ENCODE measurements at regions not wholly inside any gene's neighbourhood (a gene's known extent, or its start where the extent isn't known, plus 50 kb on each side); places are given as distances from the start of the nearest gene placed in this dataset.

DNA sequence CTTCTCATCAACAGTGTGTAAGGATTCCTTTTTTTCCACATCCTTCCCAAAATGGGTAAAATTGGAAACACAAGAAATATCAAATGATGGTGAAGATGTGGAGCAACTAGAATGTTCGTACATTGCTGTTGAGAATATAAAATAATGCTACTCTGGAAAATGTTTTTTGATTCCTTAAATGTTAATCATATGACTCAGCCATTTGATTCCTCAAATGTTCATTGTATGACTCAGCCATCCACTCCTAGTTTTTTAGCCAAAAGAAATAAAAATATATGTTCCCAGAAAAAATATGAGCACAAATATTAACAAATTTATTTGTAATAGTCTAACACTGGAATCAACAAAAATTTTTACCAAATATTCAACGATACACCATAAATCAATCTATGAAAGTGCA lies 1108.6 kb downstream of the LRFN5 start:
- no peak overlapping the region for H2BK12ac ChIP-seq (ENCODE audit: low read length)
- H2BK120ac ChIP-seq (ENCODE audit: insufficient read depth, low read length, poor library complexity), result no peak overlapping the region
- no peak overlapping the region for H3K9ac ChIP-seq (ENCODE audit: low read length)
- H3K4me3 ChIP-seq (ENCODE audit: low read depth, low read length), result no peak overlapping the region
- H3K27ac ChIP-seq (ENCODE audit: low read depth, low read length), result no peak overlapping the region
- no peaks in the 10 kb centered on the region for H3K79me2 ChIP-seq (ENCODE audit: control insufficient read depth, insufficient read depth, low read length, poor library complexity)
- no peak overlapping the region for H2AK5ac ChIP-seq (ENCODE audit: low read length)
- H2BK5ac ChIP-seq (ENCODE audit: low read depth, low read length, poor library complexity), result no peak overlapping the region
- H3K27me3 ChIP-seq (ENCODE audit: insufficient read depth, low read length), result no peaks in the 10 kb centered on the region
- H4K12ac ChIP-seq (ENCODE audit: low read depth, low read length), result no peak overlapping the region
- no peak overlapping the region for H3K18ac ChIP-seq (ENCODE audit: low read length)
- no peak overlapping the region for H3K14ac ChIP-seq (ENCODE audit: low read length)
- H3K9me3 ChIP-seq (ENCODE audit: insufficient read depth, low read depth, low read length), result no peaks in the 10 kb centered on the region
- WGBS (ENCODE audit: extremely low coverage, insufficient coverage, insufficient read length), result no CpG with 5 or more reads among the region's 2 CpGs
- H4K91ac ChIP-seq (ENCODE audit: low read depth, low read length), result no peak overlapping the region
- no peaks in the 10 kb centered on the region for H3K36me3 ChIP-seq (ENCODE audit: control insufficient read depth in 1 of 2, insufficient read depth in 2 of 2, low read length in 2 of 2)
- H3K23ac ChIP-seq (ENCODE audit: low read length), result no peak overlapping the region
- no peak overlapping the region for H3K4me2 ChIP-seq (ENCODE audit: low read length)
- no peaks in the 10 kb centered on the region for H3K79me1 ChIP-seq (ENCODE audit: low read length)
- DNase-seq, result no peak
- no peak overlapping the region for H2AFZ ChIP-seq (ENCODE audit: insufficient read depth, low read length, poor library complexity)
- H4K8ac ChIP-seq (ENCODE audit: low read depth, low read length), result no peak overlapping the region
- no peaks in the 10 kb centered on the region for H3K4me1 ChIP-seq (ENCODE audit: control insufficient read depth in 1 of 2, insufficient read depth in 2 of 2, low read length in 2 of 2)
- H3K4ac ChIP-seq (ENCODE audit: low read depth, low read length), result no peak overlapping the region

DNA sequence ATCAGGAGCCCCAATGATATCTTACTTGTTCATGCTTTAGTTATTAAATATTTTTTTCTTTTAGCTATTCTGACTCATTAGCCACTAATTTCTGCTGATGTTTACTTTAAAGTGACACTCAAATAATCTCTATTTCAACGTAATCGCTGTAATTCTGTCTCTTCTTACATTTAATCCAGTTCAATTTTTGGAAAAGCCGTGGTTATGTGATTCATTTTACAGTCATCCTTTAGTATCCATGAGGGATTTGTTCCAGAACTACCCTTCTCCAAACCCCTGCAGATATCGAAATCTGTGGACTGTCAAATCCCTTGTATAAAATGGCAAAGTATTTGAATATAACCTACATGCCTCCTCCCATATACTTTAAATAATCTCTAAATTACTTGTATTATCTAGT lies 1103.4 kb downstream of the LRFN5 start:
- no peaks in the 10 kb centered on the region for H3K4me1 ChIP-seq (ENCODE audit: control insufficient read depth in 1 of 2, insufficient read depth in 2 of 2, low read length in 2 of 2)
- no peak overlapping the region for H3K27ac ChIP-seq (ENCODE audit: low read depth, low read length)
- H4K12ac ChIP-seq (ENCODE audit: low read depth, low read length), result no peak overlapping the region
- WGBS (ENCODE audit: extremely low coverage, insufficient coverage, insufficient read length), result no CpG with 5 or more reads among the region's 4 CpGs
- H2AFZ ChIP-seq (ENCODE audit: insufficient read depth, low read length, poor library complexity), result no peak overlapping the region
- no peaks in the 10 kb centered on the region for H3K79me1 ChIP-seq (ENCODE audit: low read length)
- no peak overlapping the region for H3K9ac ChIP-seq (ENCODE audit: low read length)
- H3K4me2 ChIP-seq (ENCODE audit: low read length), result no peak overlapping the region
- H2BK5ac ChIP-seq (ENCODE audit: low read depth, low read length, poor library complexity), result no peak overlapping the region
- no peak overlapping the region for H2BK120ac ChIP-seq (ENCODE audit: insufficient read depth, low read length, poor library complexity)
- no peaks in the 10 kb centered on the region for H3K9me3 ChIP-seq (ENCODE audit: insufficient read depth, low read depth, low read length)
- H4K8ac ChIP-seq (ENCODE audit: low read depth, low read length), result no peak overlapping the region
- no peak overlapping the region for H3K23ac ChIP-seq (ENCODE audit: low read length)
- H3K79me2 ChIP-seq (ENCODE audit: control insufficient read depth, insufficient read depth, low read length, poor library complexity), result no peaks in the 10 kb centered on the region
- no peaks in the 10 kb centered on the region for H3K27me3 ChIP-seq (ENCODE audit: insufficient read depth, low read length)
- no peak overlapping the region for H3K4me3 ChIP-seq (ENCODE audit: low read depth, low read length)
- no peak overlapping the region for H2BK12ac ChIP-seq (ENCODE audit: low read length)
- no peak overlapping the region for H2AK5ac ChIP-seq (ENCODE audit: low read length)
- DNase-seq, result no peak
- no peaks in the 10 kb centered on the region for H3K36me3 ChIP-seq (ENCODE audit: control insufficient read depth in 1 of 2, insufficient read depth in 2 of 2, low read length in 2 of 2)
- no peak overlapping the region for H3K4ac ChIP-seq (ENCODE audit: low read depth, low read length)
- H3K18ac ChIP-seq (ENCODE audit: low read length), result no peak overlapping the region
- H4K91ac ChIP-seq (ENCODE audit: low read depth, low read length), result no peak overlapping the region
- no peak overlapping the region for H3K14ac ChIP-seq (ENCODE audit: low read length)

GRCh38 chr14:42703501-42703900 lies 1096.8 kb downstream of the LRFN5 start:
- Histone ChIP-seq H3K9me3 (ENCODE audit: insufficient read depth, low read depth, low read length) (no peaks in the 10 kb centered on the region), H3K4me2 (ENCODE audit: low read length) (no peak overlapping the region)

GRCh38 chr14:42687421-42687820 lies 1080.7 kb downstream of the LRFN5 start:
- DNase-seq, result no peak
- Histone ChIP-seq H2BK120ac (ENCODE audit: insufficient read depth, low read length, poor library complexity) (no peak overlapping the region), H3K79me2 (ENCODE audit: control insufficient read depth, insufficient read depth, low read length, poor library complexity) (no peaks in the 10 kb centered on the region), H4K8ac (ENCODE audit: low read depth, low read length) (no peak overlapping the region), H3K9ac (ENCODE audit: low read length) (no peak overlapping the region), H3K4ac (ENCODE audit: low read depth, low read length) (no peak overlapping the region), H2BK12ac (ENCODE audit: low read length) (no peak overlapping the region), H2AK5ac (ENCODE audit: low read length) (no peak overlapping the region), H3K4me1 (ENCODE audit: control insufficient read depth in 1 of 2, insufficient read depth in 2 of 2, low read length in 2 of 2) (no peaks in the 10 kb centered on the region), H3K79me1 (ENCODE audit: low read length) (no peaks in the 10 kb centered on the region), H3K27ac (ENCODE audit: low read depth, low read length) (no peak overlapping the region), H3K4me2 (ENCODE audit: low read length) (no peak overlapping the region), H3K4me3 (ENCODE audit: low read depth, low read length) (no peak overlapping the region), H3K9me3 (ENCODE audit: insufficient read depth, low read depth, low read length) (no peaks in the 10 kb centered on the region), H3K36me3 (ENCODE audit: control insufficient read depth in 1 of 2, insufficient read depth in 2 of 2, low read length in 2 of 2) (no peaks in the 10 kb centered on the region), H4K12ac (ENCODE audit: low read depth, low read length) (no peak overlapping the region), H2BK5ac (ENCODE audit: low read depth, low read length, poor library complexity) (no peak overlapping the region), H4K91ac (ENCODE audit: low read depth, low read length) (no peak overlapping the region), H3K23ac (ENCODE audit: low read length) (no peak overlapping the region), H3K14ac (ENCODE audit: low read length) (no peak overlapping the region), H2AFZ (ENCODE audit: insufficient read depth, low read length, poor library complexity) (no peak overlapping the region), H3K18ac (ENCODE audit: low read length) (no peak overlapping the region), H3K27me3 (ENCODE audit: insufficient read depth, low read length) (no peaks in the 10 kb centered on the region)
- WGBS (ENCODE audit: extremely low coverage, insufficient coverage, insufficient read length), result no CpG with 5 or more reads among the region's 2 CpGs

More at GRCh38 chr14:42703501-42703900, 1096.8 kb downstream of the LRFN5 start:
- Histone ChIP-seq H2AK5ac (ENCODE audit: low read length) (no peak overlapping the region), H2BK120ac (ENCODE audit: insufficient read depth, low read length, poor library complexity) (no peak overlapping the region), H3K36me3 (ENCODE audit: control insufficient read depth in 1 of 2, insufficient read depth in 2 of 2, low read length in 2 of 2) (no peaks in the 10 kb centered on the region), H4K91ac (ENCODE audit: low read depth, low read length) (no peak overlapping the region), H3K79me2 (ENCODE audit: control insufficient read depth, insufficient read depth, low read length, poor library complexity) (no peaks in the 10 kb centered on the region), H2AFZ (ENCODE audit: insufficient read depth, low read length, poor library complexity) (no peak overlapping the region), H3K18ac (ENCODE audit: low read length) (no peak overlapping the region), H2BK12ac (ENCODE audit: low read length) (no peak overlapping the region), H3K79me1 (ENCODE audit: low read length) (no peaks in the 10 kb centered on the region), H3K27ac (ENCODE audit: low read depth, low read length) (no peak overlapping the region), H3K27me3 (ENCODE audit: insufficient read depth, low read length) (no peaks in the 10 kb centered on the region), H4K8ac (ENCODE audit: low read depth, low read length) (no peak overlapping the region), H4K12ac (ENCODE audit: low read depth, low read length) (no peak overlapping the region), H3K14ac (ENCODE audit: low read length) (no peak overlapping the region), H2BK5ac (ENCODE audit: low read depth, low read length, poor library complexity) (no peak overlapping the region), H3K4ac (ENCODE audit: low read depth, low read length) (no peak overlapping the region), H3K23ac (ENCODE audit: low read length) (no peak overlapping the region), H3K4me3 (ENCODE audit: low read depth, low read length) (no peak overlapping the region), H3K4me1 (ENCODE audit: control insufficient read depth in 1 of 2, insufficient read depth in 2 of 2, low read length in 2 of 2) (no peaks in the 10 kb centered on the region), H3K9ac (ENCODE audit: low read length) (no peak overlapping the region)
- WGBS (ENCODE audit: extremely low coverage, insufficient coverage, insufficient read length), result no CpG with 5 or more reads among the region's 1 CpG
- no peak for DNase-seq
